Immature natural killer cell (primary cell): ENCODE measurements at regions not wholly inside any gene's neighbourhood (a gene's known extent, or its start where the extent isn't known, plus 50 kb on each side); places are given as distances from the start of the nearest gene placed in this dataset.

Experiments used
- DNase-seq, 3 donors: peaks; one replicate each; pipeline ENCODE4 v3.0.0; 2022; ENCODE audit warnings: mixed read lengths in 1 of 3
- H3K27ac Mint-ChIP-seq, 6 donors: one replicate each; pipeline ENCODE4 v1.8.0; 2020; ENCODE audit warnings: mixed read lengths in 6 of 6, mild to moderate bottlenecking in 5 of 6, inconsistent platforms in 4 of 6, moderate library complexity in 3 of 6
- H3K27me3 Mint-ChIP-seq, 3 donors: one replicate each; pipeline ENCODE4 v1.8.0; 2020 to 2021; ENCODE audit warnings: low read depth in 3 of 3, mild to moderate bottlenecking in 3 of 3, mixed read lengths in 3 of 3, moderate library complexity in 3 of 3, inconsistent platforms in 1 of 3
- H3K36me3 Mint-ChIP-seq, 3 donors: one replicate each; pipeline ENCODE4 v1.8.0; 2020; ENCODE audit warnings: mixed read lengths in 3 of 3, inconsistent platforms in 2 of 3, mild to moderate bottlenecking in 2 of 3
- H3K4me1 Mint-ChIP-seq, 2 donors: one replicate each; pipeline ENCODE4 v1.8.0; 2020; ENCODE audit warnings: inconsistent platforms in 2 of 2, mild to moderate bottlenecking in 2 of 2, mixed read lengths in 2 of 2, moderate library complexity in 1 of 2
- H3K4me3 Mint-ChIP-seq, 5 donors: one replicate each; pipeline ENCODE4 v1.8.0; 2020; ENCODE audit warnings: mild to moderate bottlenecking in 5 of 5, mixed read lengths in 5 of 5, inconsistent platforms in 3 of 5, moderate library complexity in 3 of 5
- H3K9me3 Mint-ChIP-seq, 6 donors: one replicate each; pipeline ENCODE4 v1.8.0; 2020; ENCODE audit warnings: mild to moderate bottlenecking in 6 of 6, mixed read lengths in 6 of 6, inconsistent platforms in 4 of 6, moderate library complexity in 3 of 6

DNA sequence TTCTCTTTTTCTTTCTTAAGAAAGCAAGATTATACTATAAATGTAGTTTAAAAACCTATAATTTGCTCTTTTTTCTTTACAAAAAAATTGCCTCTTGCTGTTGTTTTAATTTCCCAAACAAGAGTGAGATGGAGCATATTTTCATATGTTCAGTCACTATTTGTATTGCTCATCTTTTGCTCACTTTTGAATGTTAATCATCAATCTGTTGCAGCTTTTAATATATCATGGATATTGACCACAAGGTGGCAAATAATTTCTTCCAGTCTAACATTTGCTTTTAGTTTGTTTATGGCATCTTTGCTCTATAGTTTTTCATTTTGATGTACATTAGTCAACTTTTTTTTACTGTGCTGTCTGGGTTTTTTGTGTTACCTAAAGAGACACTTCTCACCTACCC, 112.6 kb upstream of the THRB start:
- Mint-ChIP-seq H3K27ac (no peak overlapping the region), H3K36me3 (no peaks in the 10 kb centered on the region), H3K27me3 (peaks cover 0 to 4% (median 1%) of the 10 kb centered on the region in 3 donors), H3K4me1 (no peaks in the 10 kb centered on the region), H3K9me3 (peaks cover 0 to 5% (median under 1%) of the 10 kb centered on the region in 6 donors), H3K4me3 (no peak overlapping the region)
- DNase-seq, result no peak

DNA sequence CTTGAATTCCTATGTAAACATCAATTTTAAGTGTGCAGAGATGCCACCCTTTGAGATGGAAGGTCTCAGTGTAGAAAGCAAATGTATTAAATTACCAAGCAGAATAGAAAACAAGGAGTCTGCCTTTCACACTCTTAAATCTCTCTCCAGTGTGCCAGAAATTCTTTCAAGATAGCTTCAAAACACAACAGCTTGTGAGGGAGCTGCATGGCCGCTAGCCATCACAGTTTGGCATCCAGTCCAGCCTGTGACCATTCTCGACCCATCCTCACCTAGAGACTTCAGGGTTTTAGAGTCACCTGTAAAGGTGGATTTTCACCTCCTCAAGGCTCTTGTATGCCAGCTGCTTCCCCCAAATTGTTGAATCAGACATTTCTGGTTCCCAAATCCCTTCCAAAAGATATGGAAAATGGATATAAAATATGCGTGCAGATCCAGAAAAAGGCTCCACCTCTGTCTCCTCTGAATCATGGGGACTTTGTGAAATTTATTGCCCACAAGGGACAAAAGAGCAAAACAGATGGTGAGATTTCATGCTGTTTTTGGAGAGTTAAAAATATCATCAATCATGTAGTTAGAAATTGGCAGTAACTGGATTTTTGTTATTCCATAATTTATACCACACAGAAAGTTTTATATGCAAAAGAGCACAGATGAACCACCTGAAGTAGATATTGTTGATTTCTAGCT, 114.2 kb upstream of the THRB start:
- Mint-ChIP-seq H3K36me3 (no peaks in the 10 kb centered on the region), H3K4me3 (no peak overlapping the region), H3K27ac (no peak overlapping the region), H3K27me3 (peaks cover 0 to 5% (median 1%) of the 10 kb centered on the region in 3 donors), H3K9me3 (peaks cover 0 to 5% (median under 1%) of the 10 kb centered on the region in 6 donors), H3K4me1 (no peaks in the 10 kb centered on the region)
- DNase-seq, result no peak

GRCh38 chr3:24614359-24614758, 119.7 kb upstream of the THRB start:
- H3K4me1 Mint-ChIP-seq, result no peaks in the 10 kb centered on the region
- H3K9me3 Mint-ChIP-seq, result peaks cover 0 to 4% (median 0%) of the 10 kb centered on the region in 6 donors
- peaks cover 0 to 3% (median 0%) of the 10 kb centered on the region in 3 donors for H3K27me3 Mint-ChIP-seq
- no peaks in the 10 kb centered on the region for H3K36me3 Mint-ChIP-seq
- H3K27ac Mint-ChIP-seq, result no peak overlapping the region
- no peak overlapping the region for H3K4me3 Mint-ChIP-seq
- DNase-seq, result no peak

DNA sequence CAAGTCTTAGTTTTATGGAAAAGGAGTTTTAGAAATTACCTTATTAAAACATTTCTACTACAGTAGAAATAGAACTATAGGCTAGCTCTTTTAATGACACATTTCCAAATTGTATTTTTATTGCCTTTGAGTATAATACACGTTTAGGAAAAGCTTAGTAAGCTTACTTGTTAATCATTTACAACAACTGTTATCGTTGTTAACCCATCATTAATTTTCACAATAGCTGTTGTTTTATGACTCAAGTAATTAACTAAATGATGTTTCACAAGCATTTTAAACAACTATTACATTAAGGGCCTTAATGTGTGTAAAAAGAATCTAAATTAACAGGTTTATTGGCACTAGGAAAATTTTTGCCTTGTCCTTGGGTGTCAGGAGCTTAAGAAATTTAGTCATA, 120.5 kb upstream of the THRB start:
- Mint-ChIP-seq H3K9me3 (peaks cover 0 to 4% (median 0%) of the 10 kb centered on the region in 6 donors), H3K4me1 (no peaks in the 10 kb centered on the region), H3K27ac (no peak overlapping the region), H3K36me3 (no peaks in the 10 kb centered on the region), H3K27me3 (peaks cover 0 to 3% (median 0%) of the 10 kb centered on the region in 3 donors), H3K4me3 (no peak overlapping the region)
- DNase-seq, result no peak

DNA sequence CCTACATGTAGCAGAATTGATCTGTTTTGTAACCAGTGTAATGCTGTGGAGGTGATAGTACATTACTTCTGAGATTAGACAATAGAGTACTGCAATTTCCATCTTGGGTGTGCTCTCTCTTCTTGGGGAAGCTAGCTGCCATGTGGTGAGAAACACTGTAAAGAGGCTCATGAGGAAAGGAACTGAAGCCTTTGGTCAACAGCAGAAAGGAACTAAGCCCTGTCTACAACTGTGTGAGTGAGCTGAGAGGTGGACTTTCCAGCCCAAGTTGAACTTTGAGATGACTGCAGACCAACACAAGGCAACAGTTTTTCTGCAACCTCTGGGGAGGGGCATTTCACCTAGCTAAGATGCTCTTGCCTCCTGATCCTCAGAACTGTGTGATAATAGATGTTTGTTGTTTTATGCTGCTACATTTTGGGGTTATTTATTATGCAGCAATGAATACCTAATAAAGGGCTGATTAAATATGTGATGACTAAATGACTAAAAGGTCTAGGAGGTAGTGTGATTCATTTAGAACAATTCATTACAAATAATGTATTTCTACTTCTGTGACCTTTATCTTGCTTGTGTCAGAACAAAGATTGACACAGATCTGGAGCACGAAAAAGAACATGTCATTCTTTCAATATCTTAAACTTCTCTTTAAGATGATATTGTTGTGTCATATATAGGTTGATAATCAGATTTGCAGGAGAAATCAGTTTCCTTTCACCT, 121.6 kb upstream of the THRB start:
- no peaks in the 10 kb centered on the region for H3K36me3 Mint-ChIP-seq
- peaks cover 0 to 4% (median 0%) of the 10 kb centered on the region in 6 donors for H3K9me3 Mint-ChIP-seq
- DNase-seq, result no peak
- H3K27ac Mint-ChIP-seq, result no peak overlapping the region
- H3K27me3 Mint-ChIP-seq, result peaks cover 0 to 3% (median 0%) of the 10 kb centered on the region in 3 donors
- no peaks in the 10 kb centered on the region for H3K4me1 Mint-ChIP-seq
- H3K4me3 Mint-ChIP-seq, result no peak overlapping the region

GRCh38 chr3:24622138-24622537, 127.5 kb upstream of the THRB start:
- Mint-ChIP-seq H3K9me3 (peaks cover 0 to 9% (median 3%) of the 10 kb centered on the region in 6 donors), H3K27me3 (no peaks in the 10 kb centered on the region), H3K4me3 (no peak overlapping the region), H3K27ac (no peak overlapping the region), H3K36me3 (no peaks in the 10 kb centered on the region), H3K4me1 (no peaks in the 10 kb centered on the region)
- DNase-seq, result no peak

DNA sequence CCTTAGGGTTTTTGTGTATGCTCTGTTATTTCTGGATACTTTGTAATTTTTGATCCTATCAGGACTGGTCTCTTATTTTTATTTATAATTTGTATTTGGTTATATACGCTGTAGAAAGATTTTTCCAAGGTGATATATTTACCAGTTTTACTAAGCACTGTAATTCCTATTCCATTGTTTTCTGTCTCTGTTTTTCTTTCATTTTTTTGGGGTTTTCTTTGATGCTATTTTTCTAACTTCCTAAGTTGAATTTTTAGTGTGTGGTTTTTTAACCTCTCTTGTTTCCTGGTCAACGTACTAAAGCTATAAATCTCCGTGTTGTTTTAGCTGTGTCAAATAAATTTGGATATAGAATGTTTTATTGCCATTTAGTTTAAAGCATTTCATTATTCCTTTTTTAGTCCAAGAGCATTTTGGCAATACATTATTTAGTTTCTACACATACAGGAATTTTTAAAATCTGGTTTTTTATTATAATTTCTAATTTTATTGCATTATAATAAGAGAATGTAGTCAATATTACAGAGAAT, 128.1 kb upstream of the THRB start:
- Mint-ChIP-seq H3K36me3 (no peaks in the 10 kb centered on the region), H3K27ac (no peak overlapping the region)

DNA sequence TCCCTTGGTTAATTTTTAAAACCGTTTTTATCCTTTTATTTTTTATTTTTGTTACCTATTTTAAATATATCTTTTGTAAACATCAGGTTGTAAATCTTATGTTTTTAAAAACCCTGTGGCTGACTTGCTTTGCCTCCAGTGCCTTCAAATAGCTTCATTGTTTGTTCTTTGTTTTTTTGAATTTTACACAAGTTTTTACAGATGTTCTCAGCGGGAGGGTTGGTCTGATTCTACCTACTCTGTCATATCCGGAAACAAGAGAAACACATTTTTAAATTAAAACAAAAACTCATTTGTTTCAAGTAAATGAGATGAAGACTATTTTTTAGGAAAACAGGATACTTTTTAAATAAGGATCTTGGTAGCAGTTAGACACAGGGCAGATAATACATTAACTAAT, 129.0 kb upstream of the THRB start:
- no peak overlapping the region for H3K4me3 Mint-ChIP-seq
- H3K27me3 Mint-ChIP-seq, result no peaks in the 10 kb centered on the region
- no peaks in the 10 kb centered on the region for H3K4me1 Mint-ChIP-seq
- no peaks in the 10 kb centered on the region for H3K36me3 Mint-ChIP-seq
- peaks cover 0 to 9% (median 3%) of the 10 kb centered on the region in 6 donors for H3K9me3 Mint-ChIP-seq
- no peak overlapping the region for H3K27ac Mint-ChIP-seq
- DNase-seq, result no peak

More for the DNA sequence above, 128.1 kb upstream of the THRB start:
- Mint-ChIP-seq H3K4me3 (no peak overlapping the region), H3K27me3 (no peaks in the 10 kb centered on the region), H3K4me1 (no peaks in the 10 kb centered on the region), H3K9me3 (peaks cover 0 to 9% (median 3%) of the 10 kb centered on the region in 6 donors)
- no peak for DNase-seq

- Mint-ChIP-seq H3K4me1 (no peaks in the 10 kb centered on the region), H3K4me3 (no peak overlapping the region), H3K27ac (no peak overlapping the region), H3K36me3 (no peaks in the 10 kb centered on the region), H3K9me3 (peaks cover 0 to 9% (median 4%) of the 10 kb centered on the region in 6 donors), H3K27me3 (no peaks in the 10 kb centered on the region)
- no peak for DNase-seq
Observed at GRCh38 chr3:24624938-24625681, 130.5 kb upstream of the THRB start.

DNA sequence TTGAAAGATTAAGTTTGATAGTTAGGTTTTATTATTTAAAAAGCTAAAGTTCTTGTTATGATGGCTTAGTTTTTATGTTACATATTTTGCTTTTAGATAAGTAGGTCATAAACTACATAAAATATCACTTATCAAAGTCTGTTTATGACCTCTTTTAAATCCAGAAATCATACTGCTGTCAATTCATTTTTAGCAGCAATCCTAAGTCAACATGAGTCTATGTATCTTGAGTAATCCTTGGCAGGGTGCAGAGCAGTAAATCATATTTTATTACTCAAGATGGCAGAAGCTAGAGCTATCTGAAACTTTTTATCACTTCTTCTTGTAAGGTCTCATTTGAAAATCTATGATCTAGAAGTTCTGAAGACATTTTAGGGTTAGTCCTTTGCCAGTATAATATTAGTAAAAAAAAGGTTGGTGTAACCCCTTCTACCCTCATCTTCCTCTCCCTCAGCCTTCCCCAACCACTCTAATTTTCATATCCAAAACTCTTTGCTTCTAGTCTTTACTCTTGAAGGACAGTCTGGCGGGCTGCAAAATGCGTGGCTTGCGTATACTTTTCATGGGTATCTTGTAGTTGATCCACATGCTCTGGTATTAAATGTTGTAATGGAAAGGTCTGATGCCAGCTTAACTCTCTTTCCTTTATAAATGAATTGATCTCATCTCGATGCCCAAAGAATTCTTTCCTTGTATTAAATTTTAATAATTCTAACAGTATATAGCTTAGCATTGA, 134.0 kb upstream of the THRB start:
- Mint-ChIP-seq H3K36me3 (no peaks in the 10 kb centered on the region), H3K4me1 (no peaks in the 10 kb centered on the region), H3K27me3 (no peaks in the 10 kb centered on the region), H3K4me3 (no peak overlapping the region), H3K27ac (no peak overlapping the region), H3K9me3 (peaks cover 0 to 9% (median 1%) of the 10 kb centered on the region in 6 donors)
- no peak for DNase-seq

- Mint-ChIP-seq H3K4me3 (no peak overlapping the region), H3K4me1 (no peaks in the 10 kb centered on the region), H3K27ac (no peak overlapping the region), H3K9me3 (peaks cover 0 to 6% (median 0%) of the 10 kb centered on the region in 6 donors), H3K36me3 (no peaks in the 10 kb centered on the region), H3K27me3 (no peaks in the 10 kb centered on the region)
- no peak for DNase-seq
Observed at GRCh38 chr3:24631481-24631880, 136.8 kb upstream of the THRB start.

DNA sequence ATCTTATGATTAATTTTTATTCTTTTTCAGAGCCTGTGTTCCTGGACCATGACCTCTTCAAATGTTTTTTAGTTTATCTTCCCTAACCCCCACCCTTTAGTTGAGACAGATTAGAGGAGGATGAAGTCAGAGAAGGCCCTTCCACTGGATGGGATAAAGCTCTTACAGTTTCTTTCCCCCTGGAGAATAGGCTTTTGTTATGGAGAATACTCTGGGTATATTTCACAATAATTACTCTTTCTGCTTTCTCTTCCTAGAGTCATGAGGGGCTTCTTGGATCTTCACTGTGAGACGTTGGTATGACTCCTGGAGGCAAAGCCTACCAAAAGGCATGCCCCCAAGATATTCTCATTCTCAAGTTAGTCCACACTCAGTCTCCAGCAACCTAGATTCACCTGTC, 144.4 kb upstream of the THRB start:
- H3K27ac Mint-ChIP-seq, result no peak overlapping the region

More for the DNA sequence above, 144.4 kb upstream of the THRB start:
- H3K4me1 Mint-ChIP-seq, result no peaks in the 10 kb centered on the region
- H3K4me3 Mint-ChIP-seq, result no peak overlapping the region
- DNase-seq, result no peak
- H3K36me3 Mint-ChIP-seq, result no peaks in the 10 kb centered on the region
- H3K9me3 Mint-ChIP-seq, result peaks cover 0 to 7% (median 0%) of the 10 kb centered on the region in 6 donors
- peaks cover 0 to 2% (median 0%) of the 10 kb centered on the region in 3 donors for H3K27me3 Mint-ChIP-seq
